ENCODE measurements at regions not wholly inside any gene's neighbourhood (a gene's known extent, or its start where the extent isn't known, plus 50 kb on each side); places are given as distances from the start of the nearest gene placed in this dataset.
"Not testable (repeated sequence)": the region's sequence is repeated elsewhere in the genome, so short reads cannot be mapped to it uniquely, and the experiment has no call there.

DNA sequence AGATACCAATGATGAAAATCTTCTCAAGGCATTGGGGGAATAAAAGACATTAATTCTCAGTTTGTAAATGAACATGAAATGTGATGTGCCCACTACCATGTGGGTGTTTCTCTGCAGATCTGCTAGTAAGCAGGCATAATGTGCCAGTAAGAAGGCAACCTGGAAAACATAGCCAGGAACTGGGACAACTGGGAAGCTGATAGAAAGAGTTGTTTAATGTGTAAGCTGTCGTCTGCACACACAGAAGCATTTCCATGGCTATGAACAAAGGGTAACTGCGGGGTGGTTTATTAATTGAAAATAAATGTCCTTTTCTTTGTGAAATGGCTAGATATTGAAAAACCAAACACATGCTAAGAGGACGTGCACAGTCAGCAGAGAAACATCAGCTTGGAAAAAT lies 52.0 kb downstream of the ZC3H11B start:
- DNase-seq (no peak), ATAC-seq (no peak)
- Histone ChIP-seq H3K4me1 (ENCODE audit: control insufficient read depth, insufficient read depth, low read length) (no peaks in the 10 kb centered on the region), H3K4me3 (ENCODE audit: low read length) (no peak overlapping the region), H3K27me3 (ENCODE audit: control insufficient read depth, insufficient read depth) (no peaks in the 10 kb centered on the region), H3K9me3 (ENCODE audit: control insufficient read depth, low read length) (no peaks in the 10 kb centered on the region), H3K27ac (ENCODE audit: low read length) (no peak overlapping the region)
- WGBS: 71% methylated on average over 3 of the region's 3 CpGs
- intact Hi-C loops (cut with DNase I): loop anchor here in 1 of 4 donors (10.0 kb wide), 2 partner anchors 254 to 1226 kb away; no protein-coding TSS in a partner anchor

DNA sequence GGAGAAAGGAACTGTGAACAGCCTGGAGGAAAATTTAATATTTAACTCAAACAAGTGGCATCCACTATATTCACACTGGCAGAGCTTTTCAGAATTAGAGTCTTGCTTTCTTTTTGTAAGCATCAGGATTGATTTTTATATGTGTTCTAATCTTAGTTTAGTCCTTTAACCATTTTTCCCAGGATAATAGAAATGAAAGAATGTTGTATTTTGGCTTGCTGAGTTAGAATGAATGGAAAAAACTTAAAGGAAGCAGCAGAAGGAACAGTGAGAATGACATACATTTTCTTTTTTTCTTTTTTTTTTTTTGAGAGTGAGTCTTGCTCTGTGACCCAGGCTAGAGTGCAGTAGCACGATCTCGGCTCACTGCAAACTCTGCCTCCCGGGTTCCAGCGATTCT lies 53.0 kb downstream of the ZC3H11B start:
- WGBS: 84% methylated on average over 4 of the region's 4 CpGs
- Histone ChIP-seq H3K27ac (ENCODE audit: low read length) (no peak overlapping the region), H3K9me3 (ENCODE audit: control insufficient read depth, low read length) (no peaks in the 10 kb centered on the region), H3K4me1 (ENCODE audit: control insufficient read depth, insufficient read depth, low read length) (no peaks in the 10 kb centered on the region), H3K27me3 (ENCODE audit: control insufficient read depth, insufficient read depth) (no peaks in the 10 kb centered on the region), H3K4me3 (ENCODE audit: low read length) (no peak overlapping the region)
- intact Hi-C loops (cut with DNase I): loop anchor here in 1 of 4 donors (10.0 kb wide), 2 partner anchors 255 to 1225 kb away; no protein-coding TSS in a partner anchor
- no peak for DNase-seq
- no peak for ATAC-seq

DNA sequence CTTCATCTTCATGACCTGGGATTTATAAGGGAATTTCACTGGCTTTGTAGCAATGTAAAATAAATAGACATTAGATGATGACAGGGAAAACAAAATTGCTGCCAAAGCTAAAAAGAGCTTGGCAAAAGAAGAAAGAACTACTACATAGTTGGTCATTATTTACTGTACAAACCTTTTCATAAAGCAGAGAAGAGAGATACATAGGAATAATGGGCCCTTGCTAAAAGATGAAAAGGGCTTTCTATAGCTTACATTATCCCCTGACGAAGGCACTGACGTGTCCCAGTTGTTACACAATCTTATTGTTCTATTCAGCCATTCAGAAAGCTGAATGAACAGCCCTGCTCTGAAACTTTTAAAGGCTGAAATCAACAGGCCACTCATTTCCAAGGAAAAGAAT lies 57.1 kb downstream of the ZC3H11B start:
- ATAC-seq (no peak), DNase-seq (no peak)
- no peaks in the 10 kb centered on the region for H3K9me3 ChIP-seq (ENCODE audit: control insufficient read depth, low read length)
- H3K4me3 ChIP-seq (ENCODE audit: low read length): no peak overlapping the region
- WGBS: 51% methylated on average over 2 of the region's 2 CpGs
- H3K27ac ChIP-seq (ENCODE audit: low read length): no peak overlapping the region
- H3K4me1 ChIP-seq (ENCODE audit: control insufficient read depth, insufficient read depth, low read length): no peaks in the 10 kb centered on the region
- intact Hi-C loops (cut with DNase I): no loop called here
- no peaks in the 10 kb centered on the region for H3K27me3 ChIP-seq (ENCODE audit: control insufficient read depth, insufficient read depth)

DNA sequence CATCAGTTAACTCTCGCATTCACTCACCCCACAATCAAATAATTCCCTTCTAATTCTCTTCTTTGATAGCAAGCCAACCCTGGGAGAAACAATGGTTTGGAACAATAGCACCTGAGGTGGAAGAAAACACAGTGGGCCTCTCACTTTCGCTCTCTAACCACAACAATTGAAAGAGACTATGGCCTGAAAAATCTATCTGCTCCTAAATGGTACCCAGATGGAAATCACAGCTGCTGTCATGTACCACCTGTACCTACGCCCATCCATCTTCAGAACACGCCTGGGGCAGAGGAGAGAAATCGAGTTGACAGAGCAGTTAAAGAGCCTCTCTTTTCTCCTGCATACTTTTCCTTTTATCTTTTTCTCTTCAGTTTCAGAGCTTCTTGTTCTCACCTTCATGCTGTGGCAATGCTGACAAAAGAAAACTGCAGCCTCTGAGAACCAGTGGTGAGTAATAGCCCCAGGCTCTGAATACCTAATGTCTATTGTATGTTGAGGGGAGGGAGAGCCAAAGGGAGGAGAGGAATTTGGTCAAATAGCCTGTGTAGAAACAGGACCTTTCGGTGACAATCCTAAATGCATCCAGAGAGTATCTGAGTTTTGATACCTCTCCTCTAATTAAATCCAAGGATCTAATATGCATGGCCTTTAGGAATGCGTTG lies 57.7 kb downstream of the ZC3H11B start:
- intact Hi-C loops (cut with DNase I): no loop called here
- no peak for ATAC-seq
- H3K9me3 ChIP-seq (ENCODE audit: control insufficient read depth, low read length): no peaks in the 10 kb centered on the region
- 84% methylated on average over 7 of the region's 7 CpGs for WGBS
- H3K4me1 ChIP-seq (ENCODE audit: control insufficient read depth, insufficient read depth, low read length): no peaks in the 10 kb centered on the region
- no peak for DNase-seq
- no peaks in the 10 kb centered on the region for H3K27me3 ChIP-seq (ENCODE audit: control insufficient read depth, insufficient read depth)
- H3K4me3 ChIP-seq (ENCODE audit: low read length): no peak overlapping the region
- H3K27ac ChIP-seq (ENCODE audit: low read length): no peak overlapping the region

DNA sequence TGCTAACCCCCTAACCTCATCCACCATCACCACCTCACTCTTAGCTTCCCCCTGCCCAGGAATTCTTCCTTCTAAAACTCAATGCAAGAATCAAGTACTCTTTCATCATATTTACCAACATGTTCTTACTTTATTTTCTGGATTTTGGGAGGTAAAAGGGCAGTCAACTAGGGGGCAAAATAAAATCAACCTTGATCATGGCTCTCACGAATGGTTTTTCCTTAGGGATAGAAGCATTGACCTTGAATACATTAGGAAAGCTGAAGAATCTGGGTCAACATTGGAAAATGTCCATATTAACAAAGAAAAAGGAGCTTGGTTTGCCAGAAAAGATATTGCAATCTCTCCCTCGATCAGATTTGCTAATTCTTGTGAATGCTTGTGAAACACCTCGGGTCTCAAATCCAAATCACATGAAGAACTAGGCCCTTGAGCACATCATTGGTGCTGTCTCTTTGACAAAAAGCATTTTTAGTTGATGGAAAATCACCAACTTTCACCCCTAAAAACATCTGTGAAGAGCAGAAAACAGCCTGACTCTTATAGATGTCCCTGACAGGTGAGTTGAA lies 58.9 kb downstream of the ZC3H11B start:
- no peak overlapping the region for H3K27ac ChIP-seq (ENCODE audit: low read length)
- intact Hi-C loops (cut with DNase I): no loop called here
- H3K9me3 ChIP-seq (ENCODE audit: control insufficient read depth, low read length): no peaks in the 10 kb centered on the region
- H3K4me3 ChIP-seq (ENCODE audit: low read length): no peak overlapping the region
- DNase-seq (no peak), ATAC-seq (no peak)
- 70% methylated on average over 3 of the region's 3 CpGs for WGBS
- H3K4me1 ChIP-seq (ENCODE audit: control insufficient read depth, insufficient read depth, low read length): no peaks in the 10 kb centered on the region
- no peaks in the 10 kb centered on the region for H3K27me3 ChIP-seq (ENCODE audit: control insufficient read depth, insufficient read depth)

DNA sequence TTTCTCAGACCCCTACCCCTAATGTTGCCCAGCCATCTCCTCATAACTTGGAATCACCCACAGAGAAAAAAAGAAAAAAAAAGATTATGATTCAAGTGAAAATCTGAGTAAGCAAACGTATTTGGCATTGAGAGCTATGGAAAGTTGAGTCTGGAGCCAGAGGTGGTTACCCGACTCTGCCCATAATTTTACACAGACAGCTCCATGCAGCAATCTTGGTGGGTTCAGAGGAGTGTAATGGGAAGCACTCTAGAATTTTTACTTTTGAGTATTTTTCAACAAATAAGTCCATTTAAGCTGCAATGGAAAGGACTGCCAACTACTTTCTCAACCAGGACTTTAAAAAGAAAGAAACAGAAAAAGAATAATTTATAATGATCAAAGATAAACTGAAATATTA lies 62.7 kb downstream of the ZC3H11B start:
- WGBS: 74% methylated on average over 2 of the region's 2 CpGs
- intact Hi-C loops (cut with DNase I): no loop called here
- no peak overlapping the region for H3K27ac ChIP-seq (ENCODE audit: low read length)

DNA sequence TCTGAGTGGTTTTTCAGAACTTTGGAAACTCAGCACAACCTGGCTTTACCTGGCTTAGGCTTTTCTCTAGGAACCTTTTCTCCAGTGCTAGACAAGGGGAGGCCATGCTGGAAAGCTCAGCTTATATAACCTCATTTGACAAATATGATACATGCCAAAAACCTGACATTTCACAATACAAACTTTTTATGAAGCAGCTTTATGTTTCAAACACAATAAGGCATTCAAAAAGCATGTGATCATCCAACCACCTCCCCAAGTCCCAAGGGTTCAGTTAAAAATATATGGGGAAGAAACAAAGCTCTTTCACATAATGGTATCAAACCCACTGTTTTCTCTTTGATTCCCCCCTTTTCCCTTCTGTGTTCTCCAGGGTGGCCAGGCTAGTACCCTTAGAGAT lies 63.7 kb downstream of the ZC3H11B start:
- no peaks in the 10 kb centered on the region for H3K27me3 ChIP-seq (ENCODE audit: control insufficient read depth, insufficient read depth)
- ATAC-seq: no peak

More for the DNA sequence above, 62.7 kb downstream of the ZC3H11B start:
- no peak overlapping the region for H3K4me3 ChIP-seq (ENCODE audit: low read length)
- no peaks in the 10 kb centered on the region for H3K9me3 ChIP-seq (ENCODE audit: control insufficient read depth, low read length)
- no peaks in the 10 kb centered on the region for H3K4me1 ChIP-seq (ENCODE audit: control insufficient read depth, insufficient read depth, low read length)
- DNase-seq (no peak), ATAC-seq (no peak)
- H3K27me3 ChIP-seq (ENCODE audit: control insufficient read depth, insufficient read depth): no peaks in the 10 kb centered on the region

DNA sequence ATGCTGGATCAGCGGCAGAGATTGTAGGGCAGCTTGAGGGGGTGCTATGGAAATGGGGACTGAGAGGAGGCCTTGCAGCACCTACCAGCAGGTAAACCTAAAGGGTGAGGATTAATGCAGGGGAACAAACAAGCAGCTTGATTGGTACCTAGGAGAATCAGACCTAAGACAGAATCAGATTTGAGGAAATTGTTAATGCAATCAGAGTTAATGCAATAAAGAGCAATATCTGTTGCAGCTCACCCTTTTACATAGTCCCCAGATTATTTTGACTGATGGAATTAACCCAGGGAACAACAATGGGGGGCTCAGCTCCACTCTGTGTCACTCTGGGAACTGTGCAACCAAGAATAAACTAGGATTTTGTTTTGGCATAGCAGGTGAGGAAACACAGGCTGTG lies 64.5 kb downstream of the ZC3H11B start:
- Histone ChIP-seq H3K27me3 (ENCODE audit: control insufficient read depth, insufficient read depth) (no peaks in the 10 kb centered on the region), H3K4me1 (ENCODE audit: control insufficient read depth, insufficient read depth, low read length) (no peaks in the 10 kb centered on the region)
- no peak for ATAC-seq

More for the DNA sequence above, 63.7 kb downstream of the ZC3H11B start:
- Histone ChIP-seq H3K4me1 (ENCODE audit: control insufficient read depth, insufficient read depth, low read length) (no peaks in the 10 kb centered on the region), H3K27ac (ENCODE audit: low read length) (no peak overlapping the region), H3K4me3 (ENCODE audit: low read length) (no peak overlapping the region), H3K9me3 (ENCODE audit: control insufficient read depth, low read length) (no peaks in the 10 kb centered on the region)
- no peak for DNase-seq
- intact Hi-C loops (cut with DNase I): no loop called here

DNA sequence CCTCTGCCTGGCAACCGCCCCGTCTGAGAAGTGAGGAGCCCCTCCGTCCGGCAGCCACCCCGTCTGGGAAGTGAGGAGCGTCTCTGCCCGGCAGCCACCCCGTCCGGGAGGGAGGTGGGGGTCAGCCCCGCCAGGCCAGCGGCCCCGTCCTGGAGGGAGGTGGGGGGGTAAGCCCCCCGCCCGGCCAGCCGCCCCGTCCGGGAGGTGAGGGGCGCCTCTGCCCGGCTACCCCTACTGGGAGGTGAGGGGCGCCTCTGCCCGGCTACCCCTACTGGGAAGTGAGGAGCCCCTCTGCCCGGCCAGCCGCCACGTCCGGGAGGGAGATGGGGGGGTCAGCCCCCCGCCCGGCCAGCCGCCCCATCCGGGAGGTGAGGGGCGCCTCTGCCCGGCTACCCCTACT lies 67.1 kb downstream of the ZC3H11B start:
- H3K4me3 ChIP-seq (ENCODE audit: low read length); H3K4me1 ChIP-seq (ENCODE audit: control insufficient read depth, insufficient read depth, low read length); intact Hi-C loops (cut with DNase I); H3K9me3 ChIP-seq (ENCODE audit: control insufficient read depth, low read length); ATAC-seq; H3K27me3 ChIP-seq (ENCODE audit: control insufficient read depth, insufficient read depth); H3K27ac ChIP-seq (ENCODE audit: low read length): not testable (repeated sequence)
- 97% methylated on average over 31 of the region's 31 CpGs for WGBS
- peak in 1 of 3 donors; percentile 50 for DNase-seq

More for the DNA sequence above, 64.5 kb downstream of the ZC3H11B start:
- WGBS: 91% methylated on average over 1 of the region's 1 CpG
- intact Hi-C loops (cut with DNase I): no loop called here
- H3K9me3 ChIP-seq (ENCODE audit: control insufficient read depth, low read length): no peaks in the 10 kb centered on the region
- DNase-seq: no peak
- H3K27ac ChIP-seq (ENCODE audit: low read length): no peak overlapping the region
- no peak overlapping the region for H3K4me3 ChIP-seq (ENCODE audit: low read length)

DNA sequence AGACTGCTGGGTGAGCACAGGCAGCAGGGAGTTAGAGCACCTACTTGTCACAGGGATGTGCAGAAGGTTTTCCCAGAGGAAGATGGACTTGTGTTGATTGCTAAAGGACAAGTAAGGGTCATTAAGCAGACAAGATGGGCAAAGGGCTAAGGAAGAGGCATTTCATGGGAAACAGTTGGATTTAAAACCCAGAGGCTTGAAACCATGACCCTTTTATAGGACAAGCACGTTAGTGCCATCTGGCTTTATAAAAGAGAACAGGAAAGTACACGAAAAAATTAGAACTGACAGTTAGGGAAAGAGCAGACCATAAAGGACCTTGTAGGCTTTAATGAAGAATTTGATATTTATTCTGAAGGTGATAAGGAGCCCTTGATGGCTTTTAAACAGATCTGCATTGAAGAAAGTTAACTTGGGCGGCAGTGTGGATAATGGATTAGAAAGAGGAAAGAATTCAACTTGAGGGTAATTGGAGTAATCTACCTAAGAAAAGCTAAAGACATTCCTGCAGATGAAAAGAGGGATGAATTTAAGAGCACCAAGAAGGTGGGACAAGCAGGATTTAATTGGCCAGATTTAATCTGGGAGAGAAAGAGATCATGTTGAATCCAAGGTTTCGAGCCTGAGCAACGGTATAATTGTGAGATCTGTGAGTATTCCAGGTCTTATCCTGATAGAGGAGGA lies 68.6 kb downstream of the ZC3H11B start:
- no peaks in the 10 kb centered on the region for H3K27me3 ChIP-seq (ENCODE audit: control insufficient read depth, insufficient read depth)
- no peaks in the 10 kb centered on the region for H3K9me3 ChIP-seq (ENCODE audit: control insufficient read depth, low read length)
- H3K4me1 ChIP-seq (ENCODE audit: control insufficient read depth, insufficient read depth, low read length): no peaks in the 10 kb centered on the region
- intact Hi-C loops (cut with DNase I): no loop called here
- 70% methylated on average over 5 of the region's 5 CpGs for WGBS
- no peak for ATAC-seq
- no peak overlapping the region for H3K4me3 ChIP-seq (ENCODE audit: low read length)
- DNase-seq: no peak
- no peak overlapping the region for H3K27ac ChIP-seq (ENCODE audit: low read length)

DNA sequence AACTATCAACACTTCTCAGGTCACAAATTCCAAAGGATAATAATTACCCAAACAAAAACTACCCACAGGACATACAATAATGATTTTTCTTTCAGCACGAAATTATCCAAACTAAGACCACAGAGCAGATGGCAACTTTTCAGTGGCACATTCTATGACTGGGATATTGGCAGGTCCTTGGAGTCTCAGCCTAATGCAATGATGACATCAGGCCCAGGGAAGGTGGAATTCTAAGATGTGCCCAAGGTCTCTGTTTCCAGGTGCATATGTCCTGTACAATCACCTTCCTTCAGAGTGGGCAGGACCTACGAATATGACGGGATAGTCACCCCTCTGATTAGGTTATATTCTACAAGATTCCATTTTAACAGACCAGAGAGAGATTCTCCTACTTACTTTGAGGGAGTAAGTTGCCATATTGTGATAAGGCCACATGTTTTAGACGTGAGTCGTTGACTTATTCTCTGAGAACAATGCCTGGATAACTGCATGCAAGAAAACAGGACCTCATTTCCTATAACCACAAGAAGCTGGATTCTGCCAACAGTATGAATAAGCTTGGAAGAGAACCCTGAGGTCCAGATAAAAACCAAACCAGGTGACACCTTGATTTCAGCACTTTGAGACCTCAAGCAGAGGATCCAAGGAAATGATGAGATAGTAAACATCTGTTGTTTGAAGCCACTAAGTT lies 69.9 kb downstream of the ZC3H11B start:
- DNase-seq: no peak
- H3K9me3 ChIP-seq (ENCODE audit: control insufficient read depth, low read length): no peaks in the 10 kb centered on the region
- H3K27ac ChIP-seq (ENCODE audit: low read length): no peak overlapping the region
- H3K4me3 ChIP-seq (ENCODE audit: low read length): no peak overlapping the region
- 73% methylated on average over 5 of the region's 5 CpGs for WGBS
- no peak for ATAC-seq
- H3K4me1 ChIP-seq (ENCODE audit: control insufficient read depth, insufficient read depth, low read length): no peaks in the 10 kb centered on the region
- intact Hi-C loops (cut with DNase I): no loop called here
- H3K27me3 ChIP-seq (ENCODE audit: control insufficient read depth, insufficient read depth): no peaks in the 10 kb centered on the region
